ENCODE measurements at regions not wholly inside any gene's neighbourhood (a gene's known extent, or its start where the extent isn't known, plus 50 kb on each side); places are given as distances from the start of the nearest gene placed in this dataset.

- TF ChIP-seq CTCF (IDR thresholded peaks at IDR 0.05) (no peak), POLR2A (IDR thresholded peaks at IDR 0.05) (no peak)
These were observed 452.4 kb upstream of the NPVF start for GRCh38 chr7:25680636-25681035.
